GM12878 (cell line): ENCODE measurements at regions not wholly inside any gene's neighbourhood (a gene's known extent, or its start where the extent isn't known, plus 50 kb on each side); places are given as distances from the start of the nearest gene placed in this dataset.

Experiments used
- ATAC-seq: fragments of 200-7000 bp; cut with Tn5 transposase; 3 replicates; pipeline ENCODE4 v1.9.1; 2020; ENCODE audit warnings: mild to moderate bottlenecking, moderate library complexity
- BruUV-seq: library from RNA; stranded (reverse); fragments of 400-500 nt; replicated peaks from 2 replicates; lab custom pipeline; 2021; lab: Mats Ljungman, UMichigan
- CTCF ChIA-PET: fragments of 300-600 bp; sonication (Branson Sonifier 250); formaldehyde crosslinking; extraction: SDS; loops from one replicate; lab custom pipeline; 2021; ENCODE audit warnings: inconsistent platforms; lab: Yijun Ruan, JAX
- POLR2A ChIA-PET: fragments of 350-600 bp; formaldehyde crosslinking; extraction: SDS; loops from one replicate; lab custom pipeline; 2021; ENCODE audit warnings: inconsistent platforms; lab: Charles Lee
- RAD21 ChIA-PET: fragments of 300-600 bp; sonication (Branson Sonifier 250); formaldehyde crosslinking; loops from one replicate; lab custom pipeline; 2023; ENCODE audit warnings: antibody characterized with exemption; ENCODE audit not compliant: unreplicated experiment; lab: Charles Lee
- SMC1A ChIA-PET: fragments of 300-600 bp; sonication (Branson Sonifier 250); formaldehyde crosslinking; loops from one replicate; lab custom pipeline; 2023; ENCODE audit not compliant: unreplicated experiment, uncharacterized antibody; lab: Charles Lee
- DNase-seq: peaks from one replicate; pipeline ENCODE4 v3.0.0-alpha.2; 2011; ENCODE audit warnings: low read depth, low spot score
- FAIRE-seq: peaks from 3 replicates; lab custom pipeline; 2011; peaks lifted over from hg19 to GRCh38; lab: Jason Lieb, UNC
- H2AFZ ChIP-seq: 2 replicates; pipeline ENCODE4 v1.6.0; 2011; ENCODE audit warnings: low read depth, low read length, control low read depth; ENCODE audit not compliant: control insufficient read depth
- H3K27ac ChIP-seq: 2 replicates; pipeline ENCODE4 v1.5.1; 2011; ENCODE audit warnings: control low read depth; ENCODE audit not compliant: control insufficient read depth, insufficient read depth
- H3K27me3 ChIP-seq, 2 experiments: replicated peaks in 1 of 2; 2 replicates each; pipeline versions ENCODE4 v1.6.0 to v1.6.1; 2011; ENCODE audit warnings: low read length in 1 of 2; ENCODE audit not compliant: control insufficient read depth in 2 of 2, insufficient read depth in 2 of 2
- H3K36me3 ChIP-seq, 2 experiments: 2 replicates each; pipeline ENCODE4 v1.5.1; 2011; ENCODE audit warnings: low read length in 1 of 2; ENCODE audit not compliant: control insufficient read depth in 2 of 2, insufficient read depth in 2 of 2
- H3K4me1 ChIP-seq: 2 replicates; pipeline ENCODE4 v1.6.1; 2011; ENCODE audit warnings: mild to moderate bottlenecking, low read length, moderate library complexity, mixed read lengths; ENCODE audit not compliant: control insufficient read depth, insufficient read depth
- H3K4me2 ChIP-seq: 2 replicates; pipeline ENCODE4 v1.6.0; 2011; ENCODE audit warnings: control low read depth; ENCODE audit not compliant: control insufficient read depth, insufficient read depth
- H3K4me3 ChIP-seq: fragments of 200-600 bp; sonication (generic); 2 replicates; pipeline ENCODE4 v1.5.1; 2016
- H3K79me2 ChIP-seq: 2 replicates; pipeline ENCODE4 v1.6.0; 2011; ENCODE audit warnings: low read length; ENCODE audit not compliant: control insufficient read depth, insufficient read depth
- H3K9ac ChIP-seq: 2 replicates; pipeline ENCODE4 v1.8.0; 2011; ENCODE audit warnings: low read length, control low read depth, mixed read lengths; ENCODE audit not compliant: control insufficient read depth, insufficient read depth
- H3K9me3 ChIP-seq: replicated peaks from 3 replicates; pipeline ENCODE4 v1.5.1; 2011; ENCODE audit warnings: mild to moderate bottlenecking, low read length; ENCODE audit not compliant: control insufficient read depth, insufficient read depth
- H4K20me1 ChIP-seq: 2 replicates; pipeline ENCODE4 v1.6.0; 2011; ENCODE audit not compliant: control insufficient read depth, insufficient read depth
- ATF7 ChIP-seq: fragments of 450-650 bp; IDR thresholded peaks from 2 replicates; pipeline ENCODE4 v1.6.1; 2016; ENCODE audit warnings: low read depth, mild to moderate bottlenecking
- BMI1 ChIP-seq: fragments of 450-650 bp; IDR thresholded peaks from 2 replicates; pipeline ENCODE4 v1.6.1; 2016; ENCODE audit warnings: mild to moderate bottlenecking, moderate library complexity, borderline replicate concordance
- CUX1 ChIP-seq: IDR thresholded peaks from 2 replicates; pipeline ENCODE4 v1.6.1; 2012; ENCODE audit warnings: improper control_type of control experiment, low read depth, low read length; ENCODE audit not compliant: insufficient replicate concordance
- DPF2 ChIP-seq: fragments of 450-650 bp; IDR thresholded peaks from 2 replicates; pipeline ENCODE4 v1.6.1; 2017; ENCODE audit warnings: mild to moderate bottlenecking
- IKZF1 ChIP-seq: fragments of 450-650 bp; conservative IDR thresholded peaks from 2 replicates; pipeline ENCODE4 v1.6.1; 2017; ENCODE audit warnings: antibody characterized with exemption, mild to moderate bottlenecking
- IRF4 ChIP-seq: IDR thresholded peaks from 2 replicates; pipeline ENCODE4 v1.6.1; 2011; ENCODE audit warnings: low read depth, low read length
- MEF2A ChIP-seq: IDR thresholded peaks from 2 replicates; pipeline ENCODE4 v1.6.1; 2011; ENCODE audit warnings: low read depth, mild to moderate bottlenecking, low read length, moderate library complexity; ENCODE audit not compliant: insufficient read depth
- NR2C1 ChIP-seq: fragments of 450-650 bp; IDR thresholded peaks from 2 replicates; pipeline ENCODE4 v1.6.1; 2017; ENCODE audit warnings: antibody characterized with exemption, mild to moderate bottlenecking, moderate library complexity
- PKNOX1 ChIP-seq: fragments of 450-650 bp; IDR thresholded peaks from 2 replicates; pipeline ENCODE4 v1.6.1; 2016; ENCODE audit warnings: mild to moderate bottlenecking
- SRF ChIP-seq, 2 experiments: IDR thresholded peaks; 2 replicates each; pipeline ENCODE4 v1.6.1; 2011; ENCODE audit warnings: low read depth in 2 of 2, low read length in 2 of 2, mild to moderate bottlenecking in 1 of 2, moderate library complexity in 1 of 2
- STAT1 ChIP-seq: fragments of 450-650 bp; conservative IDR thresholded peaks from 2 replicates; pipeline ENCODE4 v1.6.1; 2014; ENCODE audit warnings: antibody characterized with exemption, mild to moderate bottlenecking
- YBX1 ChIP-seq: fragments of 450-650 bp; IDR thresholded peaks from 2 replicates; pipeline ENCODE4 v1.6.1; 2016; ENCODE audit warnings: antibody characterized with exemption
- ZNF24 ChIP-seq: fragments of 450-650 bp; IDR thresholded peaks from 2 replicates; pipeline ENCODE4 v1.6.1; 2017; ENCODE audit warnings: antibody characterized with exemption, mild to moderate bottlenecking
- ZNF384 ChIP-seq: IDR thresholded peaks from 2 replicates; pipeline ENCODE4 v1.6.1; 2012; ENCODE audit warnings: low read depth, mild to moderate bottlenecking, low read length, improper control_type of control experiment, borderline replicate concordance
- ZNF622 ChIP-seq: fragments of 450-650 bp; IDR thresholded peaks from 2 replicates; pipeline ENCODE4 v1.6.1; 2017; ENCODE audit warnings: mild to moderate bottlenecking, inconsistent platforms
- WGBS: methylation state at CpG from one replicate; pipeline ENCODE4 v1.1.6; 2016; ENCODE audit warnings: low lambda C conversion rate; ENCODE audit not compliant: insufficient replicate concordance, insufficient coverage; ENCODE audit errors: missing lambda C conversion rate; 5-methylcytosine and 5-hydroxymethylcytosine counted together
- in situ Hi-C: fragments of 300-500 bp; cut with MboI; formaldehyde crosslinking; loops from 9 replicates; pipeline ENCODE4 v1.14.3; 2018; ENCODE audit warnings: mixed read lengths
- intact Hi-C: fragments of 100-400 bp; cut with micrococcal nuclease; formaldehyde crosslinking; loops from one replicate; pipeline ENCODE4 v1.14.2; 2022; ENCODE audit not compliant: unreplicated experiment

- H3K36me3 ChIP-seq: no peaks in the 10 kb centered on the region
- H3K9ac ChIP-seq: no peak overlapping the region
- no peak overlapping the region for H3K4me3 ChIP-seq
- ATAC-seq (no peak), FAIRE-seq (no peak), DNase-seq (no peak)
- no peaks in the 10 kb centered on the region for H4K20me1 ChIP-seq
- no TSS peak for BruUV-seq
- 14% methylated on average over 1 of the region's 1 CpG for WGBS
- H3K27ac ChIP-seq: no peak overlapping the region
- ChIA-PET CTCF (no interaction called here), RAD21 (no interaction called here), POLR2A (no interaction called here), SMC1A (no interaction called here)
- in situ Hi-C loops (no loop called here), intact Hi-C loops (no loop called here)
- no peaks in the 10 kb centered on the region for H3K4me1 ChIP-seq
- H3K4me2 ChIP-seq: no peak overlapping the region
- no peaks in the 10 kb centered on the region for H3K9me3 ChIP-seq
- H3K27me3 ChIP-seq: no peaks in the 10 kb centered on the region
- no peak overlapping the region for H2AFZ ChIP-seq
- no peaks in the 10 kb centered on the region for H3K79me2 ChIP-seq
- TF ChIP-seq ZNF24 (no peak), DPF2 (no peak), IKZF1 (no peak), STAT1 (no peak), PKNOX1 (no peak)
Measured at GRCh38 chr2:140136861-140137260, 1356.7 kb upstream of the NXPH2 start.

DNA sequence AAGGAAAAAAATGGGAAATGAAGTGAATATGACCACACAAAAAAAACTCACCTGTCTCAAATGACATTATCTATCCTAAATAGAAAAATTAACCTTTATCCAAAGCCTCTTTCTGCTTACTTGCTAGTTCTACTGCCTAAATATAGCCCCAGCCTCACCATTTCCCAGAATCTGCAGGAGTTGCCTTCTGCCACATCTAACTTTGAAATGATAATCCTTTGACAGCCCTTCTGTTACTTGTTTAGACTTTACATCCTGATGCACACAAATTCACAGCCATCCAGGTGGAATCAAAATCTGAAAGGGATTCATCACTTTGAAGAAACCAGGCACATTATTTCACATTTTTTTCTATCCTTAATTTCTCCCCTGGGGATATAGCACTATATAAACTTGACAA is 1356.2 kb upstream of the NXPH2 start:
- Histone ChIP-seq H3K4me3 (no peak overlapping the region), H3K36me3 (no peaks in the 10 kb centered on the region), H3K27ac (no peak overlapping the region), H3K79me2 (no peaks in the 10 kb centered on the region), H3K9me3 (no peaks in the 10 kb centered on the region), H3K4me2 (no peak overlapping the region), H3K9ac (no peak overlapping the region), H3K27me3 (no peaks in the 10 kb centered on the region), H3K4me1 (no peaks in the 10 kb centered on the region), H4K20me1 (no peaks in the 10 kb centered on the region), H2AFZ (no peak overlapping the region)
- ChIA-PET CTCF (no interaction called here), POLR2A (no interaction called here), RAD21 (no interaction called here), SMC1A (no interaction called here)
- FAIRE-seq (no peak), ATAC-seq (no peak), DNase-seq (no peak)
- BruUV-seq: no TSS peak
- in situ Hi-C loops (no loop called here), intact Hi-C loops (no loop called here)
- TF ChIP-seq SRF (IDR thresholded peaks at IDR 0.05; ENCODE audit: low read depth in 2 of 2, low read length in 2 of 2) (no peak), MEF2A (no peak), CUX1 (no peak), YBX1 (no peak), IRF4 (no peak), ZNF384 (no peak), NR2C1 (no peak), ZNF622 (no peak), BMI1 (no peak), ATF7 (no peak)
